Prostate gland (tissue), 2 donors: ENCODE measurements at regions not wholly inside any gene's neighbourhood (a gene's known extent, or its start where the extent isn't known, plus 50 kb on each side); places are given as distances from the start of the nearest gene placed in this dataset.
"Not testable (repeated sequence)": the region's sequence is repeated elsewhere in the genome, so short reads cannot be mapped to it uniquely, and the experiment has no call there.

ENCODE experiments used
- DNase-seq: peaks from one replicate; pipeline ENCODE4 v3.0.0-alpha.2; 2019; ENCODE audit warnings: low spot score
- H3K27ac ChIP-seq, 2 donors: fragments of 200-600 bp; sonication (generic); 2 replicates each; pipeline ENCODE4 v1.5.1; 2017 to 2019
- H3K27me3 ChIP-seq: fragments of 200-600 bp; sonication (generic); replicated peaks from 2 replicates; pipeline ENCODE4 v1.5.1; 2019; ENCODE audit not compliant: insufficient read depth
- H3K36me3 ChIP-seq, 2 donors: fragments of 200-600 bp; sonication (generic); 1 replicate in 1 of 2; 2 replicates in 1 of 2; pipeline versions ENCODE4 v1.5.1 to v1.8.1; 2017 to 2019
- H3K4me1 ChIP-seq: fragments of 200-600 bp; sonication (generic); replicated peaks from 2 replicates; pipeline ENCODE4 v1.5.1; 2019
- H3K4me3 ChIP-seq, 2 donors: fragments of 200-600 bp; sonication (generic); 2 replicates each; pipeline ENCODE4 v1.5.1; 2017 to 2019
- H3K9me3 ChIP-seq: fragments of 200-600 bp; sonication (generic); 2 replicates; pipeline ENCODE4 v1.5.1; 2017
- CTCF ChIP-seq, 4 experiments: fragments of 200-600 bp in 2 of 4; fragments of 450-650 bp in 2 of 4; sonication (generic) in 2 of 4; IDR thresholded peaks; 1 replicate in 3 of 4; 2 replicates in 1 of 4; pipeline ENCODE4 v1.5.1; 2016 to 2019; ENCODE audit warnings: antibody characterized with exemption in 4 of 4, mild to moderate bottlenecking in 2 of 4, moderate library complexity in 2 of 4
- POLR2A ChIP-seq: fragments of 450-650 bp; IDR thresholded peaks from one replicate; pipeline ENCODE4 v1.6.1; 2016; ENCODE audit warnings: antibody characterized with exemption, mild to moderate bottlenecking
- POLR2AphosphoS5 ChIP-seq: sonication (generic); formaldehyde crosslinking; IDR thresholded peaks from one replicate; pipeline ENCODE4 v1.6.1; 2017; ENCODE audit warnings: antibody characterized with exemption
- WGBS: methylation state at CpG from one replicate; pipeline ENCODE4 v1.1.5; 2018; 5-methylcytosine and 5-hydroxymethylcytosine counted together
- intact Hi-C: fragments of 100-400 bp; cut with DNase I; formaldehyde crosslinking; loops from one replicate; pipeline ENCODE4 v1.14.2; 2022

DNA sequence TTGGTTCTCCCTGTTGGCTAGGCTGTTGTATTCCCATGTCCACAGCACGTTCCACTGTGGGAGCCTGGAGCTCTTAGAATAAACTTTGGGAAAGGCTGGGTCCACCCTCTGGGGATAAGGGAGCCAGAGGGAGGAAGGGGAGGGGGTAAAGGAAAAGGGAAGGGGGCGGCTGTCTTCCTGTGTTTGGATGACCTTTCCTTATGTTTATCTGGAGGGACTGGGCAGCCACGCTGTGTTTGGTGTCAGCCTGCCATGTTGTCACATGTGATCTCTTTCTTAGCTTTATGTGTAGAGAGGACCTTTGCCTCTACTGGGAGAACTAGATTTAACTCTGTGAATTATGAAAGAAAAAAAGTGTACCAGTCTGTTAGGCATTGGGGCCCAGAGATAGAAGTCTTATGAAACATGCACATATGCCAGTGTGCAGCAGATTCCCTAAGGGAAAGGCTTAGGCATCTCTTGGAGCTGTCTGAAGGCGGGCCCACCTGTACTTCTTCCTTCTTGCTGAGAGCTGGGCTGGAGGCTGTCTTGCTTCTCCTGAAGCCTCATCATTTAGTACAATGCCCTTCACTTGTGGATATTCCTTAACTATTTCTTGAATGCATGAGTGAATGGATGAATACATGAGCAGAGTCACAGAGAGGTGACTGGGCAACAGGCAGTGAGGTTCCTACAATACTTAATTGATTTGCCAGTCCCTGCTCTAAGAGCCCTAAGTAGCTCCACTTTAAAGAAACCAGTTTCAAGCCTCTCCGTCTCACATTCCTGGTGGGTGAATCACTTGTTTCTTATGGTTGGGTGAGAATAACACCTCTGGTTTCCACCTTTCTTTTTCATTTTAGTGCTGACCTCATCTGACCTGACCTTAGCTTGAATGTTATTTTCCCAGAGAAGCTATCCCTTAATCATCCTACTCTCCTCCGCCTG, 62.5 kb upstream of the ARHGAP29 start:
- intact Hi-C loops: no loop called here
- H3K9me3 ChIP-seq: no peaks in the 10 kb centered on the region
- H3K4me3 ChIP-seq: no peak overlapping the region
- no peaks in the 10 kb centered on the region for H3K27me3 ChIP-seq
- DNase-seq: no peak
- TF ChIP-seq POLR2A (no peak), POLR2AphosphoS5 (no peak), CTCF (IDR thresholded peaks at IDR 0.05) (no peak)
- H3K27ac ChIP-seq: no peak overlapping the region
- 71% methylated on average over 6 of the region's 6 CpGs for WGBS
- no peaks in the 10 kb centered on the region for H3K4me1 ChIP-seq
- H3K36me3 ChIP-seq: no peaks in the 10 kb centered on the region

DNA sequence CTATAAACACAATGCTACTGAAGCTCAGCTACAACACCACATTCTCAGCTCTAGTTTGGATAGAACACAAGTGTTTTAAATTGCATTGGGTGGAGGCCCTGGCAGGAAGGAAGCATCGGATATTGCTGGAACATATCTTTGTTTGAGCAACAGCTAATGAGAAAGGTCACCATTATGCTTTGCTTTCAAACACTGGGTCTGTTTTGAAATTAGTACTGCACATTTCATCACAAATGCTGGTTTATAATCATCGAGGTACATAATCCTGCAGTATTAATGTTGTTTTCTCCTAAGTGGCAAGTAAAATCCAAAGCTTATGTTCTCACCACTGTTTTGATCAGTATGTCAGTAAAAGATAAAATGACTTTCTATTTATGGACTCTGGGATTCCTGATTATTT, 61.5 kb upstream of the ARHGAP29 start:
- TF ChIP-seq POLR2AphosphoS5: peak; percentile 56
- TF ChIP-seq POLR2A: no peak
- no peak overlapping the region for H3K4me3 ChIP-seq
- no peak for DNase-seq
- H3K27me3 ChIP-seq: no peaks in the 10 kb centered on the region
- 21% methylated on average over 2 of the region's 2 CpGs for WGBS
- no peaks in the 10 kb centered on the region for H3K9me3 ChIP-seq
- no peak overlapping the region for H3K27ac ChIP-seq
- no peaks in the 10 kb centered on the region for H3K4me1 ChIP-seq
- H3K36me3 ChIP-seq: no peaks in the 10 kb centered on the region
- intact Hi-C loops: no loop called here

GRCh38 chr1:94296018-94296417, 58.6 kb upstream of the ARHGAP29 start:
- intact Hi-C loops: no loop called here
- H3K4me3 ChIP-seq: no peak overlapping the region
- no peak overlapping the region for H3K27ac ChIP-seq
- no peaks in the 10 kb centered on the region for H3K36me3 ChIP-seq
- TF ChIP-seq POLR2A (no peak), POLR2AphosphoS5 (no peak), CTCF (IDR thresholded peaks at IDR 0.05) (no peak)
- no peaks in the 10 kb centered on the region for H3K27me3 ChIP-seq
- no peaks in the 10 kb centered on the region for H3K9me3 ChIP-seq
- 69% methylated on average over 5 of the region's 5 CpGs for WGBS
- H3K4me1 ChIP-seq: no peaks in the 10 kb centered on the region
- no peak for DNase-seq

DNA sequence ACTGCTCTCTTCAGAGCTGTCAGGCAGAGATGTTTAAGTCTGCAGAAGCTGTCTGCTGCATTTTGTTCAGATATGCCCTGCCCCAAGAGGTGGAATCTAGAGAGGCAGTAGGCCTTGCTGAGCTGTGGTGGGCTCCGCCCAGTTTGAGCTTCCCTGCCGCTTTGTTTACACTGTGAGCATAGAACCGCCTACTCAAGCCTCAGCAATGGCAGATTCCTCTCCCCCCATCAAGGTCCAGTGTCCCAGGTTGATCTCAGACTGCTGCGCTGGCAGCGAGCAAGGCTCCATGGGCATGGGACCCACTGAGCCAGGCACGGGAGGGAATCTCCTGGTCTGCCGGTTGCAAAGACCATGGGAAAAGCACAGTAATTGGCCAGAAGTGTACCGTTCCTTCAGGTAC, 55.6 kb upstream of the ARHGAP29 start:
- 92% methylated on average over 8 of the region's 8 CpGs for WGBS
- DNase-seq, H3K9me3 ChIP-seq, H3K27me3 ChIP-seq, H3K27ac ChIP-seq, H3K4me3 ChIP-seq, H3K36me3 ChIP-seq, H3K4me1 ChIP-seq, intact Hi-C loops: not testable (repeated sequence)

DNA sequence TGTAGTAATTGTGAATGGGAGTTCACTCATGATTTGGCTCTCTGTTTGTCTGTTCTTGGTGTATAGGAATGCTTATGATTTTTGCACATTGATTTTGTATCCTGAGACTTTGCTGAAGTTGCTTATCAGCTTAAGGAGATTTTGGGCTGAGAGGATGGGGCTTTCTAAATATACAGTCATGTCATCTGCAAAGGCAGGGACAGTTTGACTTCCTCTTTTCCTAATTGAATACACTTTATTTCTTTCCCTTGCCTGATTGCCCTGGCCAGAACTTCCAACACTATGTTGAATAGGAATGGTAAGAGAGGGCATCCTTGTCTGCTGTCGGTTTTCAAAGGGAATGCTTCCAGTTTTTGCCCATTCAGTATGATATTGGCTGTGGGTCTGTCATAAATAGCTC, 51.9 kb upstream of the ARHGAP29 start:
- H3K27me3 ChIP-seq, H3K36me3 ChIP-seq, H3K9me3 ChIP-seq, intact Hi-C loops, H3K4me3 ChIP-seq, DNase-seq, H3K4me1 ChIP-seq, H3K27ac ChIP-seq: not testable (repeated sequence)
- 77% methylated on average over 1 of the region's 1 CpG for WGBS
